ENCODE measurements at regions not wholly inside any gene's neighbourhood (a gene's known extent, or its start where the extent isn't known, plus 50 kb on each side); places are given as distances from the start of the nearest gene placed in this dataset.

GRCh38 chr18:28922936-28923335 is 746.0 kb upstream of the CDH2 start:
- no peaks in the 10 kb centered on the region for H3K4me1 ChIP-seq (ENCODE audit: control insufficient read depth in 2 of 2, insufficient read depth in 2 of 2, low read length in 2 of 2)
- H3K9me3 ChIP-seq (ENCODE audit: control insufficient read depth in 2 of 2, low read length in 2 of 2): no peaks in the 10 kb centered on the region
- H3K27me3 ChIP-seq (ENCODE audit: control insufficient read depth in 2 of 2, insufficient read depth in 2 of 2, low read length in 2 of 2): no peaks in the 10 kb centered on the region
- H3K36me3 ChIP-seq (ENCODE audit: control insufficient read depth in 2 of 2, insufficient read depth in 2 of 2, low read length in 2 of 2): no peaks in the 10 kb centered on the region
- no peak overlapping the region for H3K4me3 ChIP-seq (ENCODE audit: low read length in 2 of 2)
- no peak overlapping the region for H3K9ac ChIP-seq (ENCODE audit: low read depth in 1 of 2, low read length in 2 of 2)
- H3K27ac ChIP-seq (ENCODE audit: low read depth in 2 of 2, low read length in 2 of 2): no peak overlapping the region

DNA sequence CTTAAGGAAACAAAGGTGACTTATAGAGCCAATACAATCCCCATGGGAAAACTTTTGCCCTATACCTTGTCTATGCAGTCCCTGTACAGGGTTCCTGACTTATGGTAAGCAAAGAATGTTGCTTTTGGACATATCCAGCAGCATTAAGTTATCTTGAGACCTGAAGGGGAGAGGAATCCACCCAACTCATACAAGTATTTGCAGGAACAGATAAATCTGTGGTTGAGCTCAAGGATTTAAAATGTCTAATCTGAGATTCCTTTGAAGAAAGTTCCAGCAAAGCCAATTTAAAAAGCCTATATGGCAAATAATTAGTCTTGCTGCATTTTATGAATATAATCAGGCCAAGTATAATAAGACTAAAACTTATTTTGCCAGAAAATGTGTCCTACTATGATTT is 739.5 kb upstream of the CDH2 start:
- Histone ChIP-seq H3K27ac (ENCODE audit: low read depth in 2 of 2, low read length in 2 of 2) (no peak overlapping the region), H3K4me3 (ENCODE audit: low read length in 2 of 2) (no peak overlapping the region), H3K9ac (ENCODE audit: low read depth in 1 of 2, low read length in 2 of 2) (no peak overlapping the region), H3K9me3 (ENCODE audit: control insufficient read depth in 2 of 2, low read length in 2 of 2) (peaks cover 2 to 3% of the 10 kb centered on the region in 2 donors), H3K27me3 (ENCODE audit: control insufficient read depth in 2 of 2, insufficient read depth in 2 of 2, low read length in 2 of 2) (no peaks in the 10 kb centered on the region), H3K4me1 (ENCODE audit: control insufficient read depth in 2 of 2, insufficient read depth in 2 of 2, low read length in 2 of 2) (no peaks in the 10 kb centered on the region), H3K36me3 (ENCODE audit: control insufficient read depth in 2 of 2, insufficient read depth in 2 of 2, low read length in 2 of 2) (no peaks in the 10 kb centered on the region)

DNA sequence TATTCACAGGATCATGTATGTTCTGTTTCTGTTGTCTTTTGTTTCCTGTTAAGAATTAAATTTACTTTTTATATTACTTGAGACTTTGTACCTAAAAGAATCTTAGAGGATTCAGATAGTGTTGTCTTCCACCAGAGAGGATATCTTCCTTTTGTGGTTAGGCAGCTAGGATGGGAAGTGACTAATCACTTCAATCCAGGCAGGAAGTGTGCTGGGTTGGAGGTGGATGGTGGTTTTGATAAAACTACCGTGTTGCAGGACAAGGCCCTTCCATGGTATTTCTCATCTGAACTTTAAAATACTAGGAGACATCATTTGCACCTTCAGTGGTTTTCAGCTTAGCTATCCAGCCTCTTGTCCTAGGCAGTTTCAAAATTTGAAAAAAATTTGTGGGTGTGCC is 728.6 kb upstream of the CDH2 start:
- Histone ChIP-seq H3K9ac (ENCODE audit: low read depth in 1 of 2, low read length in 2 of 2) (no peak overlapping the region), H3K4me3 (ENCODE audit: low read length in 2 of 2) (no peak overlapping the region), H3K4me1 (ENCODE audit: control insufficient read depth in 2 of 2, insufficient read depth in 2 of 2, low read length in 2 of 2) (no peaks in the 10 kb centered on the region), H3K36me3 (ENCODE audit: control insufficient read depth in 2 of 2, insufficient read depth in 2 of 2, low read length in 2 of 2) (no peaks in the 10 kb centered on the region), H3K27me3 (ENCODE audit: control insufficient read depth in 2 of 2, insufficient read depth in 2 of 2, low read length in 2 of 2) (no peaks in the 10 kb centered on the region), H3K9me3 (ENCODE audit: control insufficient read depth in 2 of 2, low read length in 2 of 2) (no peaks in the 10 kb centered on the region), H3K27ac (ENCODE audit: low read depth in 2 of 2, low read length in 2 of 2) (no peak overlapping the region)

GRCh38 chr18:28904789-28905364 is 727.9 kb upstream of the CDH2 start:
- no peaks in the 10 kb centered on the region for H3K27me3 ChIP-seq (ENCODE audit: control insufficient read depth in 2 of 2, insufficient read depth in 2 of 2, low read length in 2 of 2)
- H3K4me1 ChIP-seq (ENCODE audit: control insufficient read depth in 2 of 2, insufficient read depth in 2 of 2, low read length in 2 of 2): no peaks in the 10 kb centered on the region

GRCh38 chr18:28903306-28903705 is 726.4 kb upstream of the CDH2 start:
- Histone ChIP-seq H3K4me3 (ENCODE audit: low read length in 2 of 2) (no peak overlapping the region), H3K27me3 (ENCODE audit: control insufficient read depth in 2 of 2, insufficient read depth in 2 of 2, low read length in 2 of 2) (no peaks in the 10 kb centered on the region), H3K27ac (ENCODE audit: low read depth in 2 of 2, low read length in 2 of 2) (no peak overlapping the region), H3K9me3 (ENCODE audit: control insufficient read depth in 2 of 2, low read length in 2 of 2) (peaks cover 0 to 3% of the 10 kb centered on the region in 2 donors), H3K36me3 (ENCODE audit: control insufficient read depth in 2 of 2, insufficient read depth in 2 of 2, low read length in 2 of 2) (no peaks in the 10 kb centered on the region), H3K9ac (ENCODE audit: low read depth in 1 of 2, low read length in 2 of 2) (no peak overlapping the region), H3K4me1 (ENCODE audit: control insufficient read depth in 2 of 2, insufficient read depth in 2 of 2, low read length in 2 of 2) (no peaks in the 10 kb centered on the region)

More at GRCh38 chr18:28904789-28905364, 727.9 kb upstream of the CDH2 start:
- no peak overlapping the region for H3K9ac ChIP-seq (ENCODE audit: low read depth in 1 of 2, low read length in 2 of 2)
- H3K36me3 ChIP-seq (ENCODE audit: control insufficient read depth in 2 of 2, insufficient read depth in 2 of 2, low read length in 2 of 2): no peaks in the 10 kb centered on the region
- no peak overlapping the region for H3K4me3 ChIP-seq (ENCODE audit: low read length in 2 of 2)
- H3K9me3 ChIP-seq (ENCODE audit: control insufficient read depth in 2 of 2, low read length in 2 of 2): no peaks in the 10 kb centered on the region
- no peak overlapping the region for H3K27ac ChIP-seq (ENCODE audit: low read depth in 2 of 2, low read length in 2 of 2)

- H3K27ac ChIP-seq (ENCODE audit: low read depth in 2 of 2, low read length in 2 of 2): no peak overlapping the region
- no peaks in the 10 kb centered on the region for H3K4me1 ChIP-seq (ENCODE audit: control insufficient read depth in 2 of 2, insufficient read depth in 2 of 2, low read length in 2 of 2)
- no peak overlapping the region for H3K4me3 ChIP-seq (ENCODE audit: low read length in 2 of 2)
- no peaks in the 10 kb centered on the region for H3K36me3 ChIP-seq (ENCODE audit: control insufficient read depth in 2 of 2, insufficient read depth in 2 of 2, low read length in 2 of 2)
- H3K27me3 ChIP-seq (ENCODE audit: control insufficient read depth in 2 of 2, insufficient read depth in 2 of 2, low read length in 2 of 2): no peaks in the 10 kb centered on the region
- H3K9me3 ChIP-seq (ENCODE audit: control insufficient read depth in 2 of 2, low read length in 2 of 2): peaks cover 0 to 4% of the 10 kb centered on the region in 2 donors
- H3K9ac ChIP-seq (ENCODE audit: low read depth in 1 of 2, low read length in 2 of 2): no peak overlapping the region
Observed at GRCh38 chr18:28890791-28891190, 713.9 kb upstream of the CDH2 start.

GRCh38 chr18:28884304-28884703 is 707.4 kb upstream of the CDH2 start:
- Histone ChIP-seq H3K9ac (ENCODE audit: low read depth in 1 of 2, low read length in 2 of 2) (no peak overlapping the region), H3K9me3 (ENCODE audit: control insufficient read depth in 2 of 2, low read length in 2 of 2) (peaks cover 0 to 4% of the 10 kb centered on the region in 2 donors), H3K4me3 (ENCODE audit: low read length in 2 of 2) (no peak overlapping the region), H3K27ac (ENCODE audit: low read depth in 2 of 2, low read length in 2 of 2) (no peak overlapping the region), H3K36me3 (ENCODE audit: control insufficient read depth in 2 of 2, insufficient read depth in 2 of 2, low read length in 2 of 2) (no peaks in the 10 kb centered on the region), H3K4me1 (ENCODE audit: control insufficient read depth in 2 of 2, insufficient read depth in 2 of 2, low read length in 2 of 2) (no peaks in the 10 kb centered on the region), H3K27me3 (ENCODE audit: control insufficient read depth in 2 of 2, insufficient read depth in 2 of 2, low read length in 2 of 2) (no peaks in the 10 kb centered on the region)

GRCh38 chr18:28880856-28881255 is 703.9 kb upstream of the CDH2 start:
- no peak overlapping the region for H3K4me3 ChIP-seq (ENCODE audit: low read length in 2 of 2)
- no peaks in the 10 kb centered on the region for H3K27me3 ChIP-seq (ENCODE audit: control insufficient read depth in 2 of 2, insufficient read depth in 2 of 2, low read length in 2 of 2)
- no peak overlapping the region for H3K9ac ChIP-seq (ENCODE audit: low read depth in 1 of 2, low read length in 2 of 2)
- no peak overlapping the region for H3K27ac ChIP-seq (ENCODE audit: low read depth in 2 of 2, low read length in 2 of 2)
- H3K9me3 ChIP-seq (ENCODE audit: control insufficient read depth in 2 of 2, low read length in 2 of 2): no peaks in the 10 kb centered on the region
- no peaks in the 10 kb centered on the region for H3K36me3 ChIP-seq (ENCODE audit: control insufficient read depth in 2 of 2, insufficient read depth in 2 of 2, low read length in 2 of 2)
- no peaks in the 10 kb centered on the region for H3K4me1 ChIP-seq (ENCODE audit: control insufficient read depth in 2 of 2, insufficient read depth in 2 of 2, low read length in 2 of 2)

DNA sequence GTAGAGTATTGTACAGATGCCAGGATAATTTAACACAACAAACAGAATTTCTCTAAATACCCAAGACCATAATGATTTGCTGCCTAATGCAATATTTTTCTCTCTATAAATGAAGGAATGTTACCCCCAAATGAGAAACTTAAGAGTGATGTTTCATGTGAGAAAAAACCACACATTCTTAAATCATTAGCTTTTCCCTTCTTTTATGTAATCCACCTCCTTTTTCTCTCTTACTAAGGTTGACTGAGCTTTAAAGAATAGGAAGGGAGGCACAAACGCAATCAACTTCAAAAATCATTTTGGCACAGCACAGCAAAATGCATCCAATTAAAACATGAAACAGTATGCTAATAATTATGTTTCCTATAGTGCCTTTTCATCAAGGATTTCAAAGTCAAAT is 698.1 kb upstream of the CDH2 start:
- Histone ChIP-seq H3K9me3 (ENCODE audit: control insufficient read depth in 2 of 2, low read length in 2 of 2) (no peaks in the 10 kb centered on the region), H3K4me3 (ENCODE audit: low read length in 2 of 2) (no peak overlapping the region), H3K4me1 (ENCODE audit: control insufficient read depth in 2 of 2, insufficient read depth in 2 of 2, low read length in 2 of 2) (no peaks in the 10 kb centered on the region), H3K36me3 (ENCODE audit: control insufficient read depth in 2 of 2, insufficient read depth in 2 of 2, low read length in 2 of 2) (no peaks in the 10 kb centered on the region), H3K27me3 (ENCODE audit: control insufficient read depth in 2 of 2, insufficient read depth in 2 of 2, low read length in 2 of 2) (no peaks in the 10 kb centered on the region), H3K9ac (ENCODE audit: low read depth in 1 of 2, low read length in 2 of 2) (no peak overlapping the region), H3K27ac (ENCODE audit: low read depth in 2 of 2, low read length in 2 of 2) (no peak overlapping the region)

- H3K27ac ChIP-seq (ENCODE audit: low read depth in 2 of 2, low read length in 2 of 2): no peak overlapping the region
- no peaks in the 10 kb centered on the region for H3K27me3 ChIP-seq (ENCODE audit: control insufficient read depth in 2 of 2, insufficient read depth in 2 of 2, low read length in 2 of 2)
- H3K9ac ChIP-seq (ENCODE audit: low read depth in 1 of 2, low read length in 2 of 2): no peak overlapping the region
- H3K9me3 ChIP-seq (ENCODE audit: control insufficient read depth in 2 of 2, low read length in 2 of 2): no peaks in the 10 kb centered on the region
- H3K36me3 ChIP-seq (ENCODE audit: control insufficient read depth in 2 of 2, insufficient read depth in 2 of 2, low read length in 2 of 2): no peaks in the 10 kb centered on the region
- H3K4me1 ChIP-seq (ENCODE audit: control insufficient read depth in 2 of 2, insufficient read depth in 2 of 2, low read length in 2 of 2): no peaks in the 10 kb centered on the region
- H3K4me3 ChIP-seq (ENCODE audit: low read length in 2 of 2): no peak overlapping the region
Observed at GRCh38 chr18:28863396-28863795, 686.5 kb upstream of the CDH2 start.

GRCh38 chr18:28858248-28858647 is 681.3 kb upstream of the CDH2 start:
- Histone ChIP-seq H3K9me3 (ENCODE audit: control insufficient read depth in 2 of 2, low read length in 2 of 2) (no peaks in the 10 kb centered on the region), H3K4me3 (ENCODE audit: low read length in 2 of 2) (no peak overlapping the region), H3K36me3 (ENCODE audit: control insufficient read depth in 2 of 2, insufficient read depth in 2 of 2, low read length in 2 of 2) (no peaks in the 10 kb centered on the region), H3K4me1 (ENCODE audit: control insufficient read depth in 2 of 2, insufficient read depth in 2 of 2, low read length in 2 of 2) (no peaks in the 10 kb centered on the region), H3K9ac (ENCODE audit: low read depth in 1 of 2, low read length in 2 of 2) (no peak overlapping the region), H3K27me3 (ENCODE audit: control insufficient read depth in 2 of 2, insufficient read depth in 2 of 2, low read length in 2 of 2) (no peaks in the 10 kb centered on the region), H3K27ac (ENCODE audit: low read depth in 2 of 2, low read length in 2 of 2) (no peak overlapping the region)

Measured in mucosa of rectum (tissue), 2 donors.